Endothelial cell of umbilical vein (primary cell): ENCODE measurements at regions not wholly inside any gene's neighbourhood (a gene's known extent, or its start where the extent isn't known, plus 50 kb on each side); places are given as distances from the start of the nearest gene placed in this dataset.

ENCODE experiments used
- BruUV-seq: library from RNA; stranded (reverse); fragments of 400-500 nt; replicated peaks from 2 replicates; lab custom pipeline; 2021; lab: Mats Ljungman, UMichigan
- CTCF ChIA-PET: fragments of 300-600, 350-600 bp; sonication (Branson Sonifier 250); formaldehyde crosslinking; loops from one replicate; lab custom pipeline; 2021; ENCODE audit warnings: antibody characterized with exemption, inconsistent platforms; lab: Charles Lee
- POLR2A ChIA-PET: fragments of 300-600, 350-600 bp; sonication (Branson Sonifier 250); formaldehyde crosslinking; loops from one replicate; lab custom pipeline; 2021; ENCODE audit warnings: antibody characterized with exemption, inconsistent platforms; lab: Charles Lee
- DNase-seq: peaks from one replicate; pipeline ENCODE4 v3.0.0-alpha.2; 2011; ENCODE audit warnings: low read depth, low spot score
- FAIRE-seq: peaks from 2 replicates; lab custom pipeline; 2011; peaks lifted over from hg19 to GRCh38; lab: Jason Lieb, UNC
- H2AFZ ChIP-seq: 2 replicates; pipeline ENCODE4 v1.6.0; 2012; ENCODE audit warnings: low read depth, low read length, control low read depth, inconsistent platforms
- H3K27ac ChIP-seq: 2 replicates; pipeline ENCODE4 v1.5.1; 2011; ENCODE audit warnings: low read depth, mild to moderate bottlenecking, control low read depth, low read length, moderate library complexity; ENCODE audit not compliant: insufficient read depth
- H3K27me3 ChIP-seq, 2 experiments: 2 replicates each; pipeline versions ENCODE4 v1.6.0 to v1.6.1; 2011; ENCODE audit warnings: low read length in 2 of 2, mixed read lengths in 1 of 2; ENCODE audit not compliant: control insufficient read depth in 2 of 2, insufficient read depth in 2 of 2
- H3K36me3 ChIP-seq, 2 experiments: 2 replicates in 1 of 2; 3 replicates in 1 of 2; pipeline ENCODE4 v1.5.1; 2011; ENCODE audit warnings: low read length in 2 of 2, mild to moderate bottlenecking in 1 of 2, moderate library complexity in 1 of 2; ENCODE audit not compliant: control insufficient read depth in 2 of 2, insufficient read depth in 2 of 2; ENCODE audit errors: extremely low read depth in 1 of 2
- H3K4me1 ChIP-seq: 3 replicates; pipeline ENCODE4 v1.5.1; 2011; ENCODE audit warnings: mild to moderate bottlenecking, low read length; ENCODE audit not compliant: control insufficient read depth, insufficient read depth; ENCODE audit errors: extremely low read depth
- H3K4me2 ChIP-seq: 2 replicates; pipeline ENCODE4 v1.6.1; 2011; ENCODE audit warnings: low read length, control low read depth, mixed read lengths; ENCODE audit not compliant: insufficient read depth
- H3K4me3 ChIP-seq, 3 experiments: fragments of 200-600 bp in 1 of 3; sonication (generic), shearing (Covaris generic) in 1 of 3; replicated peaks in 1 of 3; 2 replicates each; pipeline ENCODE4 v1.5.1; 2011 to 2016; ENCODE audit warnings: control low read depth in 3 of 3, low read length in 3 of 3, mild to moderate bottlenecking in 2 of 3, inconsistent platforms in 1 of 3, low read depth in 1 of 3, moderate library complexity in 1 of 3; ENCODE audit not compliant: insufficient read depth in 1 of 3
- H3K79me2 ChIP-seq: 2 replicates; pipeline ENCODE4 v1.6.0; 2012; ENCODE audit warnings: low read length, inconsistent platforms; ENCODE audit not compliant: control insufficient read depth, insufficient read depth
- H3K9ac ChIP-seq: replicated peaks from 2 replicates; pipeline ENCODE3; 2011; ENCODE audit warnings: low read length, control low read depth; ENCODE audit not compliant: insufficient read depth; ENCODE audit errors: extremely low read depth
- H3K9me1 ChIP-seq: replicated peaks from 3 replicates; pipeline ENCODE4 v1.6.0; 2011; ENCODE audit warnings: mild to moderate bottlenecking, low read length; ENCODE audit not compliant: control insufficient read depth, insufficient read depth; ENCODE audit errors: extremely low read depth
- H3K9me3 ChIP-seq: replicated peaks from 2 replicates; pipeline ENCODE4 v1.5.1; 2012; ENCODE audit warnings: low read length, inconsistent platforms; ENCODE audit not compliant: control insufficient read depth, insufficient read depth
- H4K20me1 ChIP-seq: replicated peaks from 2 replicates; pipeline ENCODE3; 2011; ENCODE audit warnings: mild to moderate bottlenecking, low read length; ENCODE audit not compliant: control insufficient read depth, insufficient read depth; ENCODE audit errors: extremely low read depth
- CTCF ChIP-seq, 2 donors: IDR thresholded peaks; 1 replicate in 1 of 2; 2 replicates in 1 of 2; pipeline ENCODE4 v1.5.1; 2011; ENCODE audit warnings: low read length in 2 of 2, mild to moderate bottlenecking in 2 of 2, moderate library complexity in 2 of 2, control low read depth in 1 of 2, inconsistent platforms in 1 of 2, low read depth in 1 of 2; ENCODE audit not compliant: insufficient read depth in 1 of 2; ENCODE audit errors: extremely low read depth in 1 of 2
- EZH2 ChIP-seq: IDR thresholded peaks from 2 replicates; pipeline ENCODE4 v1.6.1; 2012; ENCODE audit warnings: borderline replicate concordance, low read depth, mild to moderate bottlenecking, moderate library complexity, low read length, inconsistent platforms; ENCODE audit not compliant: severe bottlenecking
- FOS ChIP-seq: IDR thresholded peaks from 2 replicates; pipeline ENCODE4 v1.6.1; 2011; ENCODE audit warnings: mild to moderate bottlenecking, low read length, moderate library complexity, borderline replicate concordance; ENCODE audit not compliant: insufficient read depth
- GATA2 ChIP-seq: IDR thresholded peaks from 2 replicates; pipeline ENCODE4 v1.7.0; 2011; ENCODE audit warnings: low read depth, mild to moderate bottlenecking, moderate library complexity, mixed read lengths, low read length; ENCODE audit not compliant: insufficient read length, insufficient read depth
- JUN ChIP-seq: IDR thresholded peaks from 2 replicates; pipeline ENCODE4 v1.6.1; 2011; ENCODE audit warnings: borderline replicate concordance, low read depth; ENCODE audit not compliant: insufficient read length, insufficient read depth
- MYC ChIP-seq: IDR thresholded peaks from one replicate; pipeline ENCODE4 v1.6.1; 2011; ENCODE audit warnings: mild to moderate bottlenecking, low read depth, low read length
- POLR2A ChIP-seq: IDR thresholded peaks from 2 replicates; pipeline ENCODE4 v1.6.1; 2012; ENCODE audit warnings: low read depth, mild to moderate bottlenecking, control low read depth, low read length
- POLR2AphosphoS5 ChIP-seq: IDR thresholded peaks from 2 replicates; pipeline ENCODE4 v1.6.1; 2012; ENCODE audit warnings: low read depth, mild to moderate bottlenecking, control low read depth, low read length, moderate library complexity; ENCODE audit not compliant: insufficient read depth
- dilution Hi-C: fragments of 300-500 bp; cut with MboI; formaldehyde crosslinking; loops from one replicate; pipeline ENCODE4 v1.15.0; 2019; ENCODE audit warnings: low sequenced_read_pairs; ENCODE audit not compliant: extremely low pct_ligation_motif_present
- intact Hi-C: fragments of 100-400 bp; cut with micrococcal nuclease; formaldehyde crosslinking; loops from one replicate; pipeline ENCODE4 v1.10.0; 2022
- TF ChIP-seq, protein P1 (sequence below): IDR thresholded peaks from 2 replicates; pipeline ENCODE4 v1.6.1; 2011; ENCODE audit not compliant: insufficient read depth, insufficient read length

- dilution Hi-C loops (no loop called here), intact Hi-C loops (no loop called here)
- POLR2A ChIA-PET, result no interaction called here
- no peaks in the 10 kb centered on the region for H3K79me2 ChIP-seq
- CTCF ChIA-PET, result no interaction called here
- no peak for TF ChIP-seq POLR2A
- no peak for TF ChIP-seq GATA2
- no peak for TF ChIP-seq CTCF (IDR thresholded peaks at IDR 0.05; ENCODE audit: extremely low read depth in 1 of 2, insufficient read depth in 1 of 2, low read depth in 1 of 2, low read length in 2 of 2)
- no peak for TF ChIP-seq EZH2
- no peak for TF ChIP-seq POLR2AphosphoS5
- TF ChIP-seq MYC, result no peak
- no peak for TF ChIP-seq JUN
- TF ChIP-seq, protein P1, sequence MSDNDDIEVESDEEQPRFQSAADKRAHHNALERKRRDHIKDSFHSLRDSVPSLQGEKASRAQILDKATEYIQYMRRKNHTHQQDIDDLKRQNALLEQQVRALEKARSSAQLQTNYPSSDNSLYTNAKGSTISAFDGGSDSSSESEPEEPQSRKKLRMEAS, result no peak
- no peak for TF ChIP-seq FOS
- no peak overlapping the region for H3K9ac ChIP-seq
- no peak overlapping the region for H3K4me3 ChIP-seq
- H2AFZ ChIP-seq, result no peak overlapping the region
- BruUV-seq, result no TSS peak
- H3K4me2 ChIP-seq, result no peak overlapping the region
- no peak for FAIRE-seq
- no peaks in the 10 kb centered on the region for H3K4me1 ChIP-seq
- H3K9me3 ChIP-seq, result no peaks in the 10 kb centered on the region
- H4K20me1 ChIP-seq, result no peaks in the 10 kb centered on the region
- H3K27me3 ChIP-seq, result no peaks in the 10 kb centered on the region
- no peaks in the 10 kb centered on the region for H3K36me3 ChIP-seq
- no peak overlapping the region for H3K27ac ChIP-seq
- DNase-seq, result no peak
- no peaks in the 10 kb centered on the region for H3K9me1 ChIP-seq
These were observed 258.2 kb downstream of the SP3 start for GRCh38 chr2:173706936-173707335.
